H1 (cell line): ENCODE measurements at regions not wholly inside any gene's neighbourhood (a gene's known extent, or its start where the extent isn't known, plus 50 kb on each side); places are given as distances from the start of the nearest gene placed in this dataset.

Experiments
- BRCA1 ChIP-seq: IDR thresholded peaks from 2 replicates; pipeline ENCODE4 v1.6.1; 2012; ENCODE audit warnings: low read depth, low read length, improper control_type of control experiment
- KDM5A ChIP-seq: fragments of 200-600 bp; IDR thresholded peaks from 2 replicates; pipeline ENCODE4 v1.7.1; 2012; ENCODE audit warnings: mild to moderate bottlenecking, low read length, inconsistent platforms, mixed read lengths
- SP1 ChIP-seq: IDR thresholded peaks from 2 replicates; pipeline ENCODE4 v1.6.1; 2011; ENCODE audit warnings: low read depth, low read length
- SP4 ChIP-seq: IDR thresholded peaks from 2 replicates; pipeline ENCODE4 v1.6.1; 2012; ENCODE audit warnings: low read length, inconsistent platforms
- TAF1 ChIP-seq: IDR thresholded peaks from 2 replicates; pipeline ENCODE4 v1.6.1; 2011; ENCODE audit warnings: mild to moderate bottlenecking, low read depth, low read length
- TF ChIP-seq, protein P1 (sequence below): IDR thresholded peaks from 2 replicates; pipeline ENCODE4 v1.6.1; 2012; ENCODE audit warnings: inconsistent platforms

DNA sequence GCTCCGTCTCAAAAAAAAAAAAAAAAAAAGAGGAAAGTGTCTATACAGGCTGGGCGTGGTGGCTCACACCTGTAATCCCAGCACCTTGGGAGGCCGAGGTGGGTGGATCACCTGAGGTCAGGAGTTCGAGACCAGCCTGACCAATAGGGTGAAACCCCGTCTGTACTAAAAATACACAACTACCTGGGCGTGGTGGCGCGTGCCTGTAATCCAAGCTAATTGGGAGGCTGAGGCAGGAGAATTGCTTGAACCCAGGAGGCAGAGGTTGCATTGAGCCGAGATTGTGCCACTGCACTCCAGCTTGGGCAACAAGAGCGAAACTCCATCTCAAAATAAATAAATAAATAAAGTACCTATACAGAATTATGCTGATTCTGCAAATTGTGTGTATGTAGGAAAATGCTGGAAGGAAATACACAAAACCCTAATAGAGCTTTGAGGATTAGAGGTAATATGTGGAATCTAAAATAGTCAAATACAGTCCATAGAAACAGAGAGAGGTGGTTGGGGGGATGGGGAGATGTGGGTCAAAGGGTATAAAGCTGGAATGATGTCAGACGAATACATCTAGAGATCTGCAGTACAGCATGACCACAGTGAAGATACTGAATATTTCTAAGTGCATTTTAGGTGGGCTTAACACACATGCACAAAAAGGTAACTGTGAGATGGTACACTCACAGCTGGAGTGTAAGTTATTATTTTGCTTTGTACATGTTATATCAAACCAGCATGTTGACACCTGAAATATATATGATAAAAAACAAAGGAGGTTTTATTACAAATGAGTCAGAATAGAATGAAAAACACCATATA is 174.5 kb upstream of the KLF14 start:
- TF ChIP-seq SP4 (no peak), KDM5A (no peak), BRCA1 (no peak), TAF1 (no peak), SP1 (no peak)
- TF ChIP-seq, protein P1, sequence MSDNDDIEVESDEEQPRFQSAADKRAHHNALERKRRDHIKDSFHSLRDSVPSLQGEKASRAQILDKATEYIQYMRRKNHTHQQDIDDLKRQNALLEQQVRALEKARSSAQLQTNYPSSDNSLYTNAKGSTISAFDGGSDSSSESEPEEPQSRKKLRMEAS: no peak
